ENCODE measurements at regions not wholly inside any gene's neighbourhood (a gene's known extent, or its start where the extent isn't known, plus 50 kb on each side); places are given as distances from the start of the nearest gene placed in this dataset.

DNA sequence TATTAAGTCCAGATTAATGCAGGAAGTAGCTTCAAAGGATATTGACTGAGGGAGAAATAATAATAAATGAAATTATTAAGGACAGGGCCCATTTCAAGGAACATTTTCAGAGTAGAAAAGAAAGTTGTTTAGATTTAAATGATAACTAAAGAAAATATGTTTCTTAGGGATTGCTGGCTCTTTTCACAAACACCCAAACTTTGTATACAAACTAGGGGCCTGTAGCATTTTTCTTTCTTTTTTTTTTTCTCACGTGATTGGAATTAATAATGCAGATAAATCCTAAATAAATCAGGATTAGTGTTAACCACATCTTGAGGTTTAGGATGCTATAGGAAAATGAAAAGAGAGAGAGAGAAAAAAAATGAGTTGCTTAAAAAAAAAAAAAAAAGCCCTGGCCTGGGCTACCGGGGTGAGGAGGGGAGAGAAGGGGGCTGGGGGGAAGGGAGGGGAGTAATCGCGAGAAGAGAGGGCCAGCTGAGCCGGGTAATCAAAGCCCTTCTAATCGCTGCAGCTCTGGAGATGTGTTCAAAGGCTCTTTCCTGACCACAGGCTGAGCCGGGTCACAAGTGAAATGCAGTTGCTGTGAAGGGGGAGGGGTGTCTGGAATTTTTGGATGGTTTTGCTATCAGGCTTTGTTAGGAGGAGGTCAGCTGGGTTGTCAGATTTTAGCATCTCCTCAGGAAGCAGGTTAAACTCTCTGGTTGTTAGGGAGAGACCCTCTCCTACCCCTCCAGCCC lies 104.6 kb upstream of the ZFHX3 start:
- no peak for DNase-seq (ENCODE audit: extremely low read depth, low read depth)

DNA sequence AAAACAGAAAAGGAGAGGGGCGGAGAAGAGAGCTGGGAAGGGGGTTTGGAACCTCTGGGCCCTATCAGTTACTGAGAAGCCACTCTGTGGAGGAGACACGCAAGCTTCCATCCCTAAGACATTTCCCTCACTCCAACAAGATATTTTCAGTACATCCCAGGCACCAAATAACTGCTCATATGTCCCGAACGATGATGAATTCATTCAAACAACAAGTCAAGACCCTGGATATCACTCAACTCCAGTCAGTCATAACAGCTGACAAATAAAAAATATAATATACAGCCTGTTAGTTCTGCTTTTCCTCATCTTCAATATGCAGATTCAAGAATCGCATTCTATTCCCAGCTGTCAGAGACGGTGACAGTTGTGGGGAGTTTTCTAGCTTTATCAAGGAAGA lies 104.0 kb upstream of the ZFHX3 start:
- no peak for DNase-seq (ENCODE audit: extremely low read depth, low read depth)

DNA sequence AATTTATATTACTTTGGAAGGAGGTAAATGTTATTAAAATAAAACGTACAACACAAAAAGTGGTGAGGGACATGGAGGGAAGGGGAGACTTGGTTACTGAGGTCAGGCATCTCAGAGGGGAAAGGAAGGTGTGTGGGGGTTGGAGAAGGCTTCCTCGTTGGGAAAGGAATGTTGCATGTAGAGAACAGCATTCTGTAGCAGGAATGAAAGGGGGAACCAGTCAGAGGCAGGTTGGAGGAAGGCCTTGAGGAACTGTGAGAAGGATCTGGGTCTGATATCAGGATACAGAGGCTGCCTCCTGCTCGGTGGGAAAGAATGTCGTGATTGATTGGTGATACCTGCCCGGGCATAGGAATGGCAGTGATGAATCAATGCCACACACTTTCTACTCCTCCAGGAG lies 103.3 kb upstream of the ZFHX3 start:
- no peak for DNase-seq (ENCODE audit: extremely low read depth, low read depth)

DNA sequence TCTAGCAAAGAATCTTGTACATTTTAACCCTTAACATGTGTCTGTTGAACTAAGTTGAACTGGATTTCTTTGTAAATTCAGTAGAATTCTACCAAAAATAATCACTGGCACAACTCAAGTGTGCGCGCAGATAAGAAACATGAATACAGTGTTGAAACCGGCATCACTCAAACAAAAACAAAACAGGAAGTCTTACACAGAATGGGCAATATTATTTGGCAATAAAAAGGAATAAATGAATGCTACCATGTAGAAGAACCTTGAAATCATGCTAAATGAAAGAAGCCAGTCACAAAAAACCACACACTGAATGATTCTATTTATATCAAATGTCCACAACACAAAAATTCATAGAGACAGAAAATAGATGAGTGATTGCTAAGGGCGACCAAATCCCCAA lies 102.9 kb upstream of the ZFHX3 start:
- DNase-seq (ENCODE audit: extremely low read depth, low read depth): no peak

DNA sequence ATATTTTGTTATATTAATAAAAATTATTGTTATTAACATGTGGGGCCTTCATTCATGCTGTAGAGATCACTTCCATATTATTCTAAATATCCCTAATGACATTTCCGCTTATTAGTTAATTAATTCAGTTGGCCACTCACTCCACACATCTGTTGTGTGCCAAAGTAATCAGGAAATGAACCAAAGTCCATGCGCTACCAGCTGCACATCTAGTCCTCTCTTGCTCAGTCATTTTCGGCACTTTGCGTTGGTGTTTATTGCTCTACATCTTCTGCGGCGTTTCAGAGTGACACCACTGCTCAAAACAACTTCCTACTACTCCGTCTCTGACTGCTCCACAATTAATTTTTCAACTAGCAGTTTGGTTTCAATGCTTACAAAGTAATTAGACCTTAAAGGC lies 101.4 kb upstream of the ZFHX3 start:
- no peak for DNase-seq (ENCODE audit: extremely low read depth, low read depth)

DNA sequence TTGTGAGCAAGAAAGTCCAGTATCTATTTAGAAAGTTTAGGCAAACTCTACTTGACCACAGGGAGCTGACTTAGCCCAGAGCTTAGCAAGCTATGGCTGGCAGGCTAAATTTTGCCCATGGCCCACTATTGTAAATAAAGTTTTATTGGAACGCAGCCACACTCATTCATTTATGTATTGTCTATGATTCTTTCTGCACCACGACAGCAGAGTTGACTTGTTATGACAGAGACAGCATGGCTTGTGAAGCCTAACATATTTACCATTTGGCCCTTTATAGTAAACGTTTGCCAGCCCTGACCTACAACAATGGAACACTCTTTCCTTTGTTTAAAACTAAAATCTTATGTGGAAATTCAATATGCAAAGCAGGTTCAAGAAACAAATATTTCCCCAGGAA lies 100.0 kb upstream of the ZFHX3 start:
- DNase-seq (ENCODE audit: extremely low read depth, low read depth): no peak

DNA sequence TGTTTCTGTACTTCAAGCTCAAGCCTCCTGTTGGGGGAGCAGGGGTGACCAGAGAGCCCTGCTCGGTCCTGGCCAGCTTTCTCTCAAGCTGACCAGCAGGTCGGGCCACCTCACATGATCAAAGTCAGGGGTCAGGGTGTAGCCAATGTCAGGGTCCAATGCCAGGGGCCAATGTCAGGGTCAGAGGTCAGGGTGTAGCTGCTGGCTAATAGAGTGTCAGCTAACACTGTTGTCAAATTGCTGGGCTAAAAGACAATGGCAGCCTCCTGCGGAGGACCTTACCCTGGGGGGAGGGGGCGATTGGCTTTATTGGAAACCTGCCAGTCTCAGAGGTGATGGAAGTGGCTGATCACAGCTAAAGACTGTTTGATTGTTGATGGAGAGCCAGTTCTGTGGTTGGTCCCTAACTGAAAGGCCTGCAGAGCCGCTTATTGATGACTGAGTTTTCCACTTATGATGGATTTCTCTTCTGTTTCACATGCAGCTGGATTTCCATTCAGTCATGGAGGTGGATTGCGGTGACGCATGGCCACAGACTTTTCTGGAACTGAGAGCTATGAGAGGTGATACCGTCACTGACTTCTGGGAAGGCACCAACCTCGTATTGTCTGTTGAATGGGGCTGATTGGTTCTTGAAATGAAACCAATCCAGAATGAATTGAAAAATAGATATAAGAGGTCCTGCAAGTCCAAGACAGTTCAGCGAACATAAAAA lies 97.4 kb upstream of the ZFHX3 start:
- DNase-seq (ENCODE audit: extremely low read depth, low read depth): no peak

DNA sequence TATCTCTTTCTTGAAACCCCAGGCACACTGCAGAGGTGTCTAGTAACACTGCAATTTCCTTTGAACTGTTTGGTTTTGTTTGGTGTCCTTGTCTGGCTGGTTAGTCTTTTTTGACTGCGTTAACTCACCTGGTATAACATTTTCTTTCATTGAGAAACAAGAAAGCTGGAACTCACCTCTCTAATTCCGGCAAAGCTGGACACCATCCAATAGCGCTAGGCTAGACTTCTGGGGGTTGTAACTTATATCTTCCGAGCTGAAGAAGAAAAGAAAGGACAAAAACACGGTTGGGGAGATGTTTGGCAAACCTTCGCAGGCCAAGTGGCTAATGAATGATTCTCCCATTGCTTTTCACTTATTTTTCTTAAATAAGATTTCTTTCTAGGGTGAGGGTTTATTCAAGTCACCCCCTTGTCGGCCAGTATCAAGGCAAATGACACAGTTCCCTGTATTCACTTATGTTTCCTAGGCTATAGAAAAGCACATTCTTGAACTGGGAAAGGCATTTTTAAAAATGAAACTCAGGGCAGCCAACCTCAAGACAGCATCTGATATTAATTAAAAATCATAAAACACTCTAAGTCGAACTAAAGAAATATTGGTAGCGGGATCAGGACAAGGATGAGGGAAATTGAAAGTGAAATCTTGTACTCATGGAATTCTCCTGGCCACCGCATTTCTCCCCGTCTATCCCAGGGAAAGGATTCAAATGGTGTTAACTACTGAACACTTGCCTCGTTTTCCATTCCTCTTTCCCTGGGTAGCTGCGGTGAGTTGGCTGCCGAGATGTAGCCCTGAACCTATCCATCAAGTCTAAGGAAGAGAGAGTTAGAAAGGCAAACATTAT lies 95.9 kb upstream of the ZFHX3 start:
- DNase-seq (ENCODE audit: extremely low read depth, low read depth): no peak

DNA sequence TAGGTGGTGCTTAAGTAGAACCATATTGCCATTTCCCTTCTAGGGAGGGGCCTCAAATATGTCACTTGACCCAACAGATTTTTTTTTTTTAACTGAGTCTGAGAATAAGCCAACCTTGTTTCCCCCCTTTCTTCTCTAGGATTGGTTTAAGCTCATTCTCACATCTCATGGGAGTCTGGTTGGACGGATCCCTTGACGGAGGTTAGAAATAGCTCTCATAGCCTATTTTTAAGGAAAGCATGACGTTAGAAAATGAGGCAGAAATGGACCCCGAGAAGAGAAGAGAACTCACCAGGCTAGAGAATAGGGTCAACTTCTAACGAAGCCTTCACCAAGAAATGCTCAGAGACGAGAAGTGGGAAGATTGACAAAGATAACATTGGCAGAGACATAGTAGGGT lies 95.1 kb upstream of the ZFHX3 start:
- DNase-seq (ENCODE audit: extremely low read depth, low read depth): no peak

DNA sequence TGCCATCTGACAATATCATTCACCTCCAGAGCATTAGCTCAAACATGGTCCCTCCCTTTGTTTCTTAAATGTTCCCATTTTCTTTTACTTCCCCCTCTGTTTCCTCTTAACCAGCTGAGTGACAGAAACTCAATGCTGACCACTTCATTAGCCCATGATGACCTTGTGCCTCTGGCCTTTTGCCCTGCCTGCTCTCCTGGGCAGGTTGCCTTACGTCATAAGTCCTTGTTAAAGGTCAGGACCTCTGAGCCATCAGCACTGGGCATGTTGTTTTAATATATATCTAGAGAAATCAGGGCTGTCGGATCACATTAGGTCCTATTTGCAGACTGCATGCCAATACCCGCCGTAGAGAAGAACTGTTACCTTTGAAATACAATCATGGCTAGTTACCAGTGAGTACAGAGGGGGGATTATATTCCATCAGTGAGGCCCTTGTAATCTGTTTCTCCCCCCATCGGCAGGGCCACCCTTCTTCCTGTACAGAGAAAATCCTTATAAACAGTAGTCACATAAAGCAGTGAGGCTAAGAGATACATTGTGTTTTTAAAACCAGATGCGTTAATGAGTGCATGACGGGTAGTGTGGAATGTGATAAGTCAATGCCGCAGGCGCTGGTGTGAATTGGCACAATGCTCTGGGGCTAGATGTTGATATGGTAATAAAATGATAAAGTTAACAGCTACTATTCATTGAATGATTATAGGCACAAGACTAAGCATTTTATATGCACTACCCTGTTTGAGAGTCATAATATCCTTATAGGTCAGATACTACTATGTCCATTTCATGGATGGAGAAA lies 94.3 kb upstream of the ZFHX3 start:
- DNase-seq (ENCODE audit: extremely low read depth, low read depth): no peak

DNA sequence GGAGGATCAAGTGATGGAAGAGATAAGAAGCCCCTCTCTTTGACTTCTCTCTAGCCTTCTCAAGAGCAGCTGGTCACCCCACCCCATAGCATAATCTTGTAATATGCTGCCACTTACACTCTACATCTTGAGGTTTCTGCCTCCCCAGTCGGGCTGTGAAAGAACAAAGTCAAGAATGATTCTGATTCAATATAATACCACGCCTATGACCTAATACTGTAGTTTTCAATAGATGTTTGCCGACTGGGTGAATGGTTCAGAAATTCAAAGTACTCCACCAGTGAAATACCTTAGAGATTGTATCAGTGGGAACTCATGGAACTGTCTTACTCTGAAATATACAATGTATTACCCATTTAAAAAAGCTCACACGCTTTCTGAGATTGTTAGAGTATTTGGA lies 93.0 kb upstream of the ZFHX3 start:
- no peak for DNase-seq (ENCODE audit: extremely low read depth, low read depth)

DNA sequence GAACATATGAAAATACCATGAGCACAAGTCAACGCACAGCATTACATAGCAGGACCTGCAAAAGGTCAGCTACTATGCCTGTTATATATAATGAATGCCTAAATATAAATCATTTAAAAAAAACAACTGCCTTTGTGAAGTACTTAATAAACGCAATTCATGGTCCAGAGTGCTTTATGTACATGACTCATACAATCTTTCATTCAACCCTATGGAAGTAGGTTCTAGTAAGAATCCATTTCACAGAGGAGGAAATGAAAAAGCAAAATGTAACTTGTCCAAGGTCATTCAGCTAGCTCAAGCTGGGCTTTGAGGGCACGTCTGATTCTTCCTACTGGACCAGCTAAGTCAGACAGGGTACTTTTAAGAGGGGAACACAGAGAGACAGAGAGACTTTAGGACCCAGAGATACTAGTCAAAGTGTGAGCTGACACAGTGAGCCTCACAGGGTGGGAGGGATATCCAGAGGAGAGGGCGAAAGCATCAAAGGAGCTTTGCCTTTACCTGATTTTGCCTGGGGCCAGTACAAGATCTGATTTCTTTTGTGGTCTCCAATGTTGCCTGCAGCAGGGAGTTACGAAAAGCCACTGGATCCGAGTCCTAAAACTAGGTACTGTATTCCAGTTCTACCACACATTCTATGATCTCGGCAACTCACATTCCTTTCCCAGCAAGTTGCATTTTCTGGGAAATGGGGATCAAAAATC lies 83.4 kb upstream of the ZFHX3 start:
- DNase-seq (ENCODE audit: extremely low read depth, low read depth): no peak

DNA sequence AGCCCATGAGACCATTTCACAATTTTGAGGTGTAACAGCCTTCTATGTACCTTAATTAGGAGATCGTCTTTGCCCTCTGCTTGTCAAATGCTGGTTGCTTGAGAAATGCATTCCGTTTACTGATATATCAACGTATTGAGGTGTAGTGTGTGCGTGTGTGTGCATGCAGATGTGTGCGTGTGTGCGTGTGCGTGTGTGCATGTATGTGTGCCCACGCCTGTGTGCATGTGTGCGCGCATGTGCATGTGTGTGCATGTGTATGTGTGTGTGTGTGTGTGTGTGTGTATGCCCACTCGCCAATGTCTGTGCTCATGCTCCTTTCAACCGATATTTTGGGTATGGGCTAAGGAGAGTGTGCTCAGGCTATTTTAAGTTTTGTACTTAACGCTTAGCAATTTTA lies 81.5 kb upstream of the ZFHX3 start:
- DNase-seq (ENCODE audit: extremely low read depth, low read depth): no peak

DNA sequence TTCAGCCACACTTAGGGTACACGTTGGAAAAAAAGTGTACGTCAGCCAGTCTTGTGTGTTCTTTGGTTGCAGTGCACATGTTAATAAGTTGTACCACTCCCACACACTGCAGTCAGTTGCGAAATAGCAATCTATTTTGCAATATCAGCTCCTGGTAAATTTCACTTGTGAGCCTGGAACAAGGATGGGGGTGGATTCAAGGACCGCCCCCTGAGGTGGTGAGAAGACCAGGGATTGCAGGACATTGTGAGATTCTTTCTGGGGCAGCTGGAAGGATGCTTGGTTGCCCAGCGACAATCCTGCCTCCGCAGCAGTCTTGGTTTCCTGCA lies 78.6 kb upstream of the ZFHX3 start:
- no peak for DNase-seq (ENCODE audit: extremely low read depth, low read depth)

DNA sequence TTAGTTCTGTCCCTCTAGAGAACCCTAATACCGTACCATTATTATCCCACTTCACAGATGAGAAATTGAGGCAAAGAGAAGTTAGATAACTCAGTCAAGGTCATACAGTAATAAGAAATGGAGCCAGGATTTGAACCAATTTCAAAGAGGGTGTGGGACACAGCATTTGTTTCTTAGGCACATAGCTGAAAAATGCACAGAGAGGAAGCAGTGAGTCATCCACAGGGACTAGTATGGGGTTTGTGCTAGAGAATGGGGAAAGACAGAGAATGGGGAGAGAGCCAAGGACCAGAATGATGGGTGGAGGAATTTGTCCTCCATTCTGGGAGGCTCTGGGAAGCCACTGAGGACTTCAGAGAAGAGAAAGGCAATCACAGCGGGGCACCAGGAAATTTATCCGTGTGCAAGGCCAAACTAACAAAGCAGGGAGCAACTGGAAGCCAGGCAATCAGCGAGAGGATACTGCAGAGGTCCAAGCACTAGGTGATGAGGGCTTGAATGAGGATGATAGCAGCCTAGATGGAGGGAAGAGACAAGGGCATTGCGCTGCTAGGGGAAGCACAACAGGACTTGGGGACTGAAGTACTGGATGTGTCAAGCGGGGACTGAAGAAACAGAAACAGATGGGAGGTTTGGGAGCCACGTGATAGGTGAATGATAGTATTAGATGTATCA lies 78.1 kb upstream of the ZFHX3 start:
- no peak for DNase-seq (ENCODE audit: extremely low read depth, low read depth)

DNA sequence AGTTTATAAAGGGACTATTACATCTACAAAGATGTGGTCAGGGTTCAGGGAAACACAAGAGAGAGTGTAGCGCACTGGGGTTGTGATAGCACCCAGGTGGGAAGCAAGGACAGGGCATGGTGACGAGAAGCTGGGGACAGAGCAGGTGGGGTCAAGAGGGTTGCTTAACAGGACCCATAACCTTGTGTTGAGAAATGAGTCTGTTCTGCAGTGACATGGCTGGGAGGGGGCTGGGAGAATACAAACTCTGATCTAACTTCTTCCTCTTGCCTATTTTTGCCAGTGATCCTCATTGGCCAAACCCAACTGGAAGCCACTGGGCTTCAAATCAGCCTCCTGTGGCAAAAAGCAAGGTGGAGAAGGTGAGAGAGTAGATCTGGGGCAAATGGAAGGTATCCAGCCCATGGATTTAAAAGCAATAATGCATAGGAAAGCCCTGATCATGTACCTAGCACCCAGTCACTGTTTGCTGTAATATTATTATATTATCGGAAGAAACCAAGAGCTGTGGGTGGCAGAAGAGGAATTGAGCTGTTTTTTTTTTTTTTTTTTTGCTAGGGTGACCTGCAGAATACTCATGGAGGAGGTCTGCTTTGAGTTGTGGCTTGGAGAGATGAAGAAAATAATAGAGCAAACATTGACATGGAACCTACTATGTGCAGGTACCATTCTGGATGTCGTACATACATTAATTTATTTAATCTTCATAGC lies 76.9 kb upstream of the ZFHX3 start:
- DNase-seq (ENCODE audit: extremely low read depth, low read depth): no peak

DNA sequence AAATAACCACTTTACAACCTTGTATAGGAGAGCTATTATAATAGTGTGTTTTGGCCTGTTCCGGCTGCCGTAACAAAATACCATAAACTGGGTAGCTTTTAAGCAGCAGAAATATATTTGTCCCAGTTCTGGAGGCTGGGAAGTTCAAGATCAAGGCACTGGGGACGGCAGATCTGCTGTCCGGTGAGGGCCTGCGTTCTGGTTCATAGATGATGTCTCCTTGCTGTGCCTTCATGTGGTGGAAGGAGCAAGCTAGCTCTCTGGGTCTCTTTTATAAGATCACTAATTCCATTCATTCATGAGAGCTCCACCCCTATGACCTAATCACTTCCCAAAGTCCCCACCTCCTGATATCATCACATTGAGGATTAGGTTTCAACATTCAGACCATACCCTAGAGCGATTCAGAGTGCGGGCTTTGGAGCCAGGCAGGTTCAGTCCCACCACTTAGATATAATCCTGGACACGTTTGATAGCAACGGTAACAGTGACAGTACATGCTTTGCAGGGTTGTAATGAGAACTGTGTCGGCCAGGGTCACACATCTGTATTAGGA lies 76.2 kb upstream of the ZFHX3 start:
- DNase-seq (ENCODE audit: extremely low read depth, low read depth): no peak

DNA sequence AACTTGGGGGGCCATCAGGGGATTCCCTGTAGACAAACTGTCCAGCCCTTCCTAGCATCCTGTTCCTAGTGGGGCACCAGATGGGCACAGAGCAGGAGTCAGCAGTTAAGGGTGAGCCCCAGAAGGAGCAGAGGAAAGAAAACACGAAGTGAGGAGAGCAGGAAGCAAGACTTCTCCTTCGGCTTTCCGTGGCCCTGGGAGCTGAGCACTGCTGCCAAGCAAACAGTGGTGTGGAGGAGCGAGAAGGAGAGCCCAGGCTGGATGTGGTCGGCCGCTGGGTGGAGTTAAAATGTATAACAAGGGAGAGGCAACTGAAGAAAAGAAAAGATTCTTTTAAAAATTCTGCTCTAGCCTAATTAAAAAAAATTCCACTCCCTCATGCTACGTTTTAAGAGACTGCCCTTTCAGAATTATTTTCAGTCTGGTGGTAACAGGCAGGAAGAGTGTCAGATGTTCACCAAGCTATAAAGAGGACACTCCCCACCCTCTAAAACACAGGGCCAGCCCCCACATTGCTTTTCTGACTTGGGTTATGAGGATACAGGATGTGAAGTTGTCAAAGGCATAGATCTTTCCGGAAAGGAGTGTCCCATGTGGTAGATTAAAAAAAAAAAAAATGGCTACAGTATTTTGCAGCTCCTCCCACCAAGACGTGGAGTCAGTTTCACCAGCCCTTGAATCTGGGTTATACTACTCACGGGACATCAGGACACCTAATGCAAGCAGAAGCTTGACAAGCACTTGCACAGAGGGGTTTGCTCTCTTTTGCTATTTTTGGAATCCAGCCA lies 74.9 kb upstream of the ZFHX3 start:
- no peak for DNase-seq (ENCODE audit: extremely low read depth, low read depth)

Data from NCI-H460 (cell line).